ENCODE measurements at regions not wholly inside any gene's neighbourhood (a gene's known extent, or its start where the extent isn't known, plus 50 kb on each side); places are given as distances from the start of the nearest gene placed in this dataset.

DNA sequence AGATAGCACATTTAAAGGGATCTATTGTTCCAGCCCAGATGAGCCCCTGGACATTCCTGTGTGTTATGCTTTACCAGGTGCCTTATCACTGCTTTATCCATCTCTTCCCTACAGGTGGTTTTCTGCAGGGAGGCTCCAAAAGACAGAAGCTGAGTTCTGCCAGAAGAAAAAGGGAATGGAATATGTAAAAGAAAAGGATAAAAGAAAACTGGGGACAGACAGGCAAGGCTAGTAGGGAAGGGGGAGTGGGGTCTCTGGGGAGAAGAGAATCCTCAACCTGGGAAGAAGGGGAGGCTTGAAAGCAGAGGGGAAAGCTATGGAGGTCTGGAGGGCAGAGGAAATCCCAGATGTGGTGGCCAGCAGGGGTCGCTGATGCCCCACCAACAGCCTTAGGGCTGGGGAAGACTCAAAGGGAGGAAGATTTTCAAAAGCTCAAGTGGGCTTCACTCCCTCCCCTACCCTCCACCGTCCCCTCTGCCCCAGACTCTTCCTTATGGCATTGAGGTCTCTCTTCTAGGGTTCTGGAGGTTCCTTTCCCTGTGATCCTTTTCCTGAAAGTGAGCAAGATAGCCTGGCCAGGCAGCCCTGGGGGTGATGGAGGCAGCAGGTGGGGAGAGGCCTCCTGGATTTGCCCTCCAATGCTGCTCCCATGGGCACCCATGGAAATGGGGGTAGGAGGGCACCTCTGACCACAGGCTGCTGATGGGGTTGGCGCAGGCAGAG is 178.1 kb upstream of the PKDCC start:
- H3K27me3 ChIP-seq (ENCODE audit: control insufficient read depth in 4 of 4, insufficient read depth in 4 of 4, low read length in 3 of 4): no peaks in the 10 kb centered on the region
- no peaks in the 10 kb centered on the region for H3K9me3 ChIP-seq (ENCODE audit: control insufficient read depth in 4 of 4, low read length in 3 of 4)
- DNase-seq (ENCODE audit: low spot score): peak; percentile 87
- H3K36me3 ChIP-seq (ENCODE audit: control insufficient read depth in 4 of 4, insufficient read depth in 3 of 4, low read depth in 1 of 4, low read length in 3 of 4): no peaks in the 10 kb centered on the region
- H3K9ac ChIP-seq (ENCODE audit: low read depth in 1 of 2, low read length in 2 of 2): no peak overlapping the region
- H3K27ac ChIP-seq (ENCODE audit: low read depth in 1 of 2, low read length in 2 of 2): no peak overlapping the region
- WGBS: 32% methylated on average over 3 of the region's 3 CpGs
- no peak for TF ChIP-seq FOXA1 (IDR thresholded peaks at IDR 0.05)
- TF ChIP-seq EGR1 (IDR thresholded peaks at IDR 0.05; ENCODE audit: low read depth in 2 of 2): no peak
- no peak for TF ChIP-seq NR2F2 (IDR thresholded peaks at IDR 0.05)
- TF ChIP-seq, protein P1, sequence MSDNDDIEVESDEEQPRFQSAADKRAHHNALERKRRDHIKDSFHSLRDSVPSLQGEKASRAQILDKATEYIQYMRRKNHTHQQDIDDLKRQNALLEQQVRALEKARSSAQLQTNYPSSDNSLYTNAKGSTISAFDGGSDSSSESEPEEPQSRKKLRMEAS (IDR thresholded peaks at IDR 0.05): no peak
- TF ChIP-seq, protein P2, sequence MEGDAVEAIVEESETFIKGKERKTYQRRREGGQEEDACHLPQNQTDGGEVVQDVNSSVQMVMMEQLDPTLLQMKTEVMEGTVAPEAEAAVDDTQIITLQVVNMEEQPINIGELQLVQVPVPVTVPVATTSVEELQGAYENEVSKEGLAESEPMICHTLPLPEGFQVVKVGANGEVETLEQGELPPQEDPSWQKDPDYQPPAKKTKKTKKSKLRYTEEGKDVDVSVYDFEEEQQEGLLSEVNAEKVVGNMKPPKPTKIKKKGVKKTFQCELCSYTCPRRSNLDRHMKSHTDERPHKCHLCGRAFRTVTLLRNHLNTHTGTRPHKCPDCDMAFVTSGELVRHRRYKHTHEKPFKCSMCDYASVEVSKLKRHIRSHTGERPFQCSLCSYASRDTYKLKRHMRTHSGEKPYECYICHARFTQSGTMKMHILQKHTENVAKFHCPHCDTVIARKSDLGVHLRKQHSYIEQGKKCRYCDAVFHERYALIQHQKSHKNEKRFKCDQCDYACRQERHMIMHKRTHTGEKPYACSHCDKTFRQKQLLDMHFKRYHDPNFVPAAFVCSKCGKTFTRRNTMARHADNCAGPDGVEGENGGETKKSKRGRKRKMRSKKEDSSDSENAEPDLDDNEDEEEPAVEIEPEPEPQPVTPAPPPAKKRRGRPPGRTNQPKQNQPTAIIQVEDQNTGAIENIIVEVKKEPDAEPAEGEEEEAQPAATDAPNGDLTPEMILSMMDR (IDR thresholded peaks at IDR 0.05; ENCODE audit: low read depth, low read length, missing input control): peak; percentile 84
- TF ChIP-seq, protein P3, sequence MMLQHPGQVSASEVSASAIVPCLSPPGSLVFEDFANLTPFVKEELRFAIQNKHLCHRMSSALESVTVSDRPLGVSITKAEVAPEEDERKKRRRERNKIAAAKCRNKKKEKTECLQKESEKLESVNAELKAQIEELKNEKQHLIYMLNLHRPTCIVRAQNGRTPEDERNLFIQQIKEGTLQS (IDR thresholded peaks at IDR 0.05): no peak
- peak; percentile 99 for TF ChIP-seq RAD21 (IDR thresholded peaks at IDR 0.05)
- no peak for TF ChIP-seq YY1 (IDR thresholded peaks at IDR 0.05)
- no peaks in the 10 kb centered on the region for H3K4me1 ChIP-seq (ENCODE audit: control insufficient read depth in 4 of 4, insufficient read depth in 4 of 4, low read length in 3 of 4)
- no peak overlapping the region for H3K4me3 ChIP-seq (ENCODE audit: low read depth in 1 of 3, low read length in 3 of 3)

DNA sequence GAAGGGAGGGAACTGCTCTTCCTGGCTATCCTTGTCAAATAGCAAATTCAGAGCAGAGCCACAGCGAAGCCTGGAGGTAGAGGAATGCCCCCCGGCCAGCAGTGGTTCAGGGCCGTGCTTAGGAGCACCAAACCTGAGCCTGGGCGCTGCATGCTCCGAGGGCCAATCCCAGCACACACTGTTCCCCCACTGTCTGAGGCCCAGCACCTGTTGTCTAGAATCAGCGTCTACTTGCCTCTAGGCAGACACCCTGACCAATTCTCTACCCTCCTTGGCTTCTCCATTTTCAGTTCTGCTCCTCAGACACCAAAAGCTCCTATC is 177.6 kb upstream of the PKDCC start:
- H3K9me3 ChIP-seq (ENCODE audit: control insufficient read depth in 4 of 4, low read length in 3 of 4): no peaks in the 10 kb centered on the region
- no peak overlapping the region for H3K27ac ChIP-seq (ENCODE audit: low read depth in 1 of 2, low read length in 2 of 2)
- 82% methylated on average over 6 of the region's 6 CpGs for WGBS
- no peaks in the 10 kb centered on the region for H3K36me3 ChIP-seq (ENCODE audit: control insufficient read depth in 4 of 4, insufficient read depth in 3 of 4, low read depth in 1 of 4, low read length in 3 of 4)
- H3K9ac ChIP-seq (ENCODE audit: low read depth in 1 of 2, low read length in 2 of 2): no peak overlapping the region
- H3K4me3 ChIP-seq (ENCODE audit: low read depth in 1 of 3, low read length in 3 of 3): no peak overlapping the region
- DNase-seq (ENCODE audit: low spot score): no peak
- no peaks in the 10 kb centered on the region for H3K27me3 ChIP-seq (ENCODE audit: control insufficient read depth in 4 of 4, insufficient read depth in 4 of 4, low read length in 3 of 4)
- TF ChIP-seq JUND (IDR thresholded peaks at IDR 0.05) (no peak), NR2F2 (IDR thresholded peaks at IDR 0.05) (no peak), FOXA1 (IDR thresholded peaks at IDR 0.05) (no peak), YY1 (IDR thresholded peaks at IDR 0.05) (no peak)
- TF ChIP-seq, protein P1 (IDR thresholded peaks at IDR 0.05): no peak
- H3K4me1 ChIP-seq (ENCODE audit: control insufficient read depth in 4 of 4, insufficient read depth in 4 of 4, low read length in 3 of 4): no peaks in the 10 kb centered on the region

DNA sequence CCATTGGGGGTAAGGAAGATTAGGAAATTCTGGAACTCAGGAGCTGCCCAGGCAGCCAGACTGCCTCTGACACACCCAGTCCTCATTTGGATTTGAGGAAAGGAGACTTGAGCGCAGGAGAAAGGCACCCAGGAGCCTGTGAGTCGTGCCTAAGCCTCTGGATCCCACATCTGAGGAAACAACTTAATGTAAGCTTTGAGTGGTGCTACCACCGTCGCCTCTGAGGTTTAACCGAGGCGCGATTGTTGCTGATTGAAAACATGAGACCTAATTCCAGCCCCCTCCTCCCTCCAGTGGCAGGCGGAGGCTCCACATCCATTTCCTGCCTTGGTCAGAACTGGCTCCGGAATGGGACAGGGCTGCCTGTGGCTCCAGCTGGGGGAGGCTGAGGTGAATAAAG is 176.7 kb upstream of the PKDCC start:
- Histone ChIP-seq H3K4me3 (ENCODE audit: low read depth in 1 of 3, low read length in 3 of 3) (no peak overlapping the region), H3K9me3 (ENCODE audit: control insufficient read depth in 4 of 4, low read length in 3 of 4) (no peaks in the 10 kb centered on the region), H3K27me3 (ENCODE audit: control insufficient read depth in 4 of 4, insufficient read depth in 4 of 4, low read length in 3 of 4) (no peaks in the 10 kb centered on the region), H3K36me3 (ENCODE audit: control insufficient read depth in 4 of 4, insufficient read depth in 3 of 4, low read depth in 1 of 4, low read length in 3 of 4) (no peaks in the 10 kb centered on the region), H3K9ac (ENCODE audit: low read depth in 1 of 2, low read length in 2 of 2) (no peak overlapping the region), H3K27ac (ENCODE audit: low read depth in 1 of 2, low read length in 2 of 2) (no peak overlapping the region), H3K4me1 (ENCODE audit: control insufficient read depth in 4 of 4, insufficient read depth in 4 of 4, low read length in 3 of 4) (no peaks in the 10 kb centered on the region)
- WGBS: 75% methylated on average over 9 of the region's 9 CpGs
- no peak for DNase-seq (ENCODE audit: low spot score)
- TF ChIP-seq, protein P2 (IDR thresholded peaks at IDR 0.05; ENCODE audit: low read depth, low read length, missing input control): peak; percentile 26
- TF ChIP-seq SP1 (IDR thresholded peaks at IDR 0.05) (no peak), RAD21 (IDR thresholded peaks at IDR 0.05) (peak in 1 of 2 donors; percentile 60), HNF4G (IDR thresholded peaks at IDR 0.05) (no peak)
